Retina (tissue), 1 donor: ENCODE measurements at regions not wholly inside any gene's neighbourhood (a gene's known extent, or its start where the extent isn't known, plus 50 kb on each side); places are given as distances from the start of the nearest gene placed in this dataset.
"Not testable (repeated sequence)": the region's sequence is repeated elsewhere in the genome, so short reads cannot be mapped to it uniquely, and the experiment has no call there.

ENCODE experiments used
- DNase-seq: peaks from one replicate; pipeline ENCODE4 v3.0.0-alpha.2; 2016

GRCh38 chrX:46152756-46153155, 392.5 kb downstream of the ZNF674 start:
- peak; percentile 2 for DNase-seq

- DNase-seq: not testable (repeated sequence)
Measured at GRCh38 chrX:46151332-46151731, 393.9 kb downstream of the ZNF674 start.

GRCh38 chrX:46144566-46144965, 400.7 kb downstream of the ZNF674 start:
- no peak for DNase-seq

GRCh38 chrX:46140272-46140671, 404.9 kb downstream of the ZNF674 start:
- no peak for DNase-seq

GRCh38 chrX:46130247-46130646, 415.0 kb downstream of the ZNF674 start:
- peak; percentile 18 for DNase-seq

GRCh38 chrX:46125111-46125510, 420.1 kb downstream of the ZNF674 start:
- DNase-seq: no peak

- no peak for DNase-seq
Measured at GRCh38 chrX:46117234-46117633, 428.0 kb downstream of the ZNF674 start.

- DNase-seq: not testable (repeated sequence)
Measured at GRCh38 chrX:46087310-46087709, 457.9 kb downstream of the ZNF674 start.

- DNase-seq: not testable (repeated sequence)
Measured at GRCh38 chrX:46080121-46080520, 465.1 kb downstream of the ZNF674 start.

GRCh38 chrX:46072791-46073190, 472.4 kb downstream of the ZNF674 start:
- no peak for DNase-seq

GRCh38 chrX:46072372-46072771, 472.8 kb downstream of the ZNF674 start:
- DNase-seq: no peak

GRCh38 chrX:46070421-46070820, 474.8 kb downstream of the ZNF674 start:
- no peak for DNase-seq

GRCh38 chrX:46059316-46059715, 485.9 kb downstream of the ZNF674 start:
- no peak for DNase-seq

GRCh38 chrX:46044486-46044885, 500.7 kb downstream of the ZNF674 start:
- DNase-seq: no peak

- no peak for DNase-seq
Measured at GRCh38 chrX:46040001-46040400, 505.2 kb downstream of the ZNF674 start.

GRCh38 chrX:46039526-46039925, 505.7 kb downstream of the ZNF674 start:
- no peak for DNase-seq

GRCh38 chrX:46036508-46036907, 508.7 kb downstream of the ZNF674 start:
- DNase-seq: no peak

- DNase-seq: no peak
Measured at GRCh38 chrX:46034868-46035267, 510.4 kb downstream of the ZNF674 start.

GRCh38 chrX:46029777-46030176, 515.4 kb downstream of the ZNF674 start:
- DNase-seq: no peak

- DNase-seq: no peak
Measured at GRCh38 chrX:46016296-46016695, 528.9 kb downstream of the ZNF674 start.

- DNase-seq: no peak
Measured at GRCh38 chrX:46015653-46016052, 529.6 kb downstream of the ZNF674 start.

- no peak for DNase-seq
Measured at GRCh38 chrX:45992402-45993123, 552.7 kb downstream of the ZNF674 start.

- no peak for DNase-seq
Measured at GRCh38 chrX:45986971-45987370, 558.2 kb downstream of the ZNF674 start.

- no peak for DNase-seq
Measured at GRCh38 chrX:45986081-45986480, 559.1 kb downstream of the ZNF674 start.
